Tibial artery (tissue), 4 donors: ENCODE measurements at regions not wholly inside any gene's neighbourhood (a gene's known extent, or its start where the extent isn't known, plus 50 kb on each side); places are given as distances from the start of the nearest gene placed in this dataset.

Experiments
- DNase-seq, 2 donors: peaks; one replicate each; pipeline ENCODE4 v3.0.0-alpha.2; 2019
- H3K27ac ChIP-seq, 2 donors: fragments of 200-600 bp; sonication (generic) in 1 of 2; 1 replicate in 1 of 2; 2 replicates in 1 of 2; pipeline ENCODE4 v1.5.1; 2018 to 2019; ENCODE audit warnings: mild to moderate bottlenecking in 1 of 2
- H3K27me3 ChIP-seq, 2 donors: fragments of 200-600 bp; sonication (generic) in 1 of 2; one replicate each; pipeline versions ENCODE4 v1.5.1 to v1.6.0; 2016 to 2019
- H3K36me3 ChIP-seq, 3 donors: fragments of 200-600 bp; sonication (generic) in 2 of 3; one replicate each; pipeline ENCODE4 v1.5.1; 2016 to 2019; ENCODE audit warnings: mild to moderate bottlenecking in 2 of 3
- H3K4me1 ChIP-seq, 4 donors: fragments of 200-600 bp; sonication (generic) in 2 of 4; 1 replicate in 3 of 4; 2 replicates in 1 of 4; pipeline ENCODE4 v1.5.1; 2016 to 2019
- H3K4me3 ChIP-seq, 2 donors: fragments of 200-600 bp; sonication (generic) in 1 of 2; 1 replicate in 1 of 2; 2 replicates in 1 of 2; pipeline ENCODE4 v1.5.1; 2018 to 2019; ENCODE audit warnings: mild to moderate bottlenecking in 2 of 2
- H3K9me3 ChIP-seq, 3 donors: fragments of 200-600 bp; sonication (generic) in 1 of 3; one replicate each; pipeline ENCODE4 v1.5.1; 2016 to 2019
- CTCF ChIP-seq, 2 experiments: fragments of 200-600 bp in 1 of 2; fragments of 450-650 bp in 1 of 2; IDR thresholded peaks; one replicate each; pipeline ENCODE4 v1.5.1; 2017 to 2019; ENCODE audit warnings: antibody characterized with exemption in 2 of 2, mild to moderate bottlenecking in 1 of 2, moderate library complexity in 1 of 2
- intact Hi-C: fragments of 100-400 bp; cut with DNase I; formaldehyde crosslinking; loops from one replicate; pipeline ENCODE4 v1.15.0; 2023; ENCODE audit warnings: low total_unique reads

GRCh38 chr11:93279851-93280347 is 50.6 kb upstream of the DEUP1 start:
- H3K4me1 ChIP-seq = no peaks in the 10 kb centered on the region
- no peak for DNase-seq
- intact Hi-C loops = no loop called here
- H3K9me3 ChIP-seq = no peaks in the 10 kb centered on the region
- no peaks in the 10 kb centered on the region for H3K36me3 ChIP-seq
- no peak for TF ChIP-seq CTCF (IDR thresholded peaks at IDR 0.05)
- no peaks in the 10 kb centered on the region for H3K27me3 ChIP-seq
- H3K27ac ChIP-seq = no peak overlapping the region
- H3K4me3 ChIP-seq = no peak overlapping the region
